Hepatocyte (in vitro differentiated cells): ENCODE measurements at regions not wholly inside any gene's neighbourhood (a gene's known extent, or its start where the extent isn't known, plus 50 kb on each side); places are given as distances from the start of the nearest gene placed in this dataset.

Experiments used
- DNase-seq: peaks from one replicate; pipeline ENCODE4 v3.0.0-alpha.2; 2016; ENCODE audit warnings: low spot score
- H2AFZ ChIP-seq: fragments of 200-600 bp; sonication (generic); 2 replicates; pipeline ENCODE4 v1.6.0; 2016; ENCODE audit warnings: antibody characterized with exemption, mild to moderate bottlenecking
- H3K27ac ChIP-seq: fragments of 200-600 bp; sonication (generic); 2 replicates; pipeline ENCODE4 v1.5.1; 2016; ENCODE audit warnings: mild to moderate bottlenecking
- H3K27me3 ChIP-seq: fragments of 200-600 bp; sonication (generic); 2 replicates; pipeline ENCODE4 v1.6.1; 2016
- H3K36me3 ChIP-seq: fragments of 200-600 bp; sonication (generic); replicated peaks from 2 replicates; pipeline ENCODE4 v1.5.1; 2016; ENCODE audit warnings: low read depth; ENCODE audit not compliant: insufficient read depth
- H3K4me1 ChIP-seq: fragments of 200-600 bp; sonication (generic); 2 replicates; pipeline ENCODE4 v1.5.1; 2016; ENCODE audit warnings: mild to moderate bottlenecking, moderate library complexity; ENCODE audit not compliant: insufficient read depth
- H3K4me2 ChIP-seq: fragments of 200-600 bp; sonication (generic); 2 replicates; pipeline ENCODE4 v1.6.0; 2016
- H3K4me3 ChIP-seq: fragments of 200-600 bp; sonication (generic); 2 replicates; pipeline ENCODE4 v1.5.1; 2016; ENCODE audit warnings: mild to moderate bottlenecking
- H3K79me2 ChIP-seq: fragments of 200-600 bp; sonication (generic); 2 replicates; pipeline ENCODE4 v1.6.0; 2017; ENCODE audit warnings: mild to moderate bottlenecking
- H3K9me2 ChIP-seq: fragments of 200-600 bp; sonication (generic); replicated peaks from 2 replicates; pipeline ENCODE4 v1.6.0; 2017; ENCODE audit warnings: mild to moderate bottlenecking; ENCODE audit not compliant: insufficient read depth
- H3K9me3 ChIP-seq: fragments of 200-600 bp; sonication (generic); 2 replicates; pipeline ENCODE4 v1.5.1; 2016; ENCODE audit warnings: low read depth, mild to moderate bottlenecking
- H4K20me1 ChIP-seq: fragments of 200-600 bp; sonication (generic); 2 replicates; pipeline ENCODE4 v1.6.0; 2016; ENCODE audit warnings: mild to moderate bottlenecking; ENCODE audit not compliant: insufficient read depth, poor library complexity, severe bottlenecking
- CTCF ChIP-seq: fragments of 200-600 bp; sonication (generic); IDR thresholded peaks from 2 replicates; pipeline ENCODE4 v1.5.1; 2016; ENCODE audit warnings: antibody characterized with exemption, mild to moderate bottlenecking; ENCODE audit not compliant: poor library complexity
- EZH2 ChIP-seq: fragments of 200-600 bp; sonication (generic); IDR thresholded peaks from 2 replicates; pipeline ENCODE4 v1.6.1; 2016; ENCODE audit warnings: antibody characterized with exemption, mild to moderate bottlenecking, borderline replicate concordance
- EZH2phosphoT487 ChIP-seq: fragments of 200-600 bp; sonication (generic); IDR thresholded peaks from one replicate; pipeline ENCODE4 v1.6.1; 2018; ENCODE audit warnings: antibody characterized with exemption, mild to moderate bottlenecking, low read depth, moderate library complexity; ENCODE audit not compliant: unreplicated experiment, severe bottlenecking
- WGBS: methylation state at CpG from one replicate; pipeline ENCODE4 v1.1.6; 2016; ENCODE audit warnings: low lambda C conversion rate; ENCODE audit errors: missing lambda C conversion rate; 5-methylcytosine and 5-hydroxymethylcytosine counted together

- TF ChIP-seq EZH2phosphoT487 (no peak), CTCF (no peak), EZH2 (no peak)
- Histone ChIP-seq H3K79me2 (no peaks in the 10 kb centered on the region), H2AFZ (no peak overlapping the region), H3K27me3 (no peaks in the 10 kb centered on the region), H3K9me2 (no peaks in the 10 kb centered on the region), H3K4me2 (no peak overlapping the region), H3K4me1 (no peaks in the 10 kb centered on the region), H3K36me3 (no peaks in the 10 kb centered on the region), H4K20me1 (no peaks in the 10 kb centered on the region), H3K27ac (no peak overlapping the region), H3K9me3 (no peaks in the 10 kb centered on the region), H3K4me3 (no peak overlapping the region)
- no peak for DNase-seq
- WGBS: 81% methylated on average over 4 of the region's 4 CpGs
These were observed 171.5 kb downstream of the AXIN2 start for GRCh38 chr17:65389949-65390348.

GRCh38 chr17:65389426-65389825, 172.0 kb downstream of the AXIN2 start:
- no peak for DNase-seq
- Histone ChIP-seq H3K79me2 (no peaks in the 10 kb centered on the region), H3K9me2 (no peaks in the 10 kb centered on the region), H3K4me1 (no peaks in the 10 kb centered on the region), H3K27ac (no peak overlapping the region), H3K36me3 (no peaks in the 10 kb centered on the region), H3K27me3 (no peaks in the 10 kb centered on the region), H2AFZ (no peak overlapping the region), H3K4me2 (no peak overlapping the region), H3K4me3 (no peak overlapping the region), H3K9me3 (no peaks in the 10 kb centered on the region), H4K20me1 (no peaks in the 10 kb centered on the region)
- TF ChIP-seq EZH2phosphoT487: no peak
- TF ChIP-seq EZH2: no peak
- no peak for TF ChIP-seq CTCF
- 96% methylated on average over 1 of the region's 1 CpG for WGBS

- Histone ChIP-seq H3K9me2 (no peaks in the 10 kb centered on the region), H3K27me3 (no peaks in the 10 kb centered on the region), H2AFZ (no peak overlapping the region), H4K20me1 (no peaks in the 10 kb centered on the region), H3K9me3 (no peaks in the 10 kb centered on the region), H3K4me1 (no peaks in the 10 kb centered on the region), H3K36me3 (no peaks in the 10 kb centered on the region), H3K27ac (no peak overlapping the region), H3K79me2 (no peaks in the 10 kb centered on the region), H3K4me3 (no peak overlapping the region), H3K4me2 (no peak overlapping the region)
- 47% methylated on average over 1 of the region's 1 CpG for WGBS
- no peak for TF ChIP-seq EZH2phosphoT487
- no peak for TF ChIP-seq CTCF
- no peak for TF ChIP-seq EZH2
- DNase-seq: no peak
These were observed 172.5 kb downstream of the AXIN2 start for GRCh38 chr17:65388911-65389310.

GRCh38 chr17:65387322-65387721, 174.1 kb downstream of the AXIN2 start:
- H3K36me3 ChIP-seq: no peaks in the 10 kb centered on the region
- 93% methylated on average over 5 of the region's 5 CpGs for WGBS
- H4K20me1 ChIP-seq: no peaks in the 10 kb centered on the region
- H3K4me3 ChIP-seq: no peak overlapping the region
- DNase-seq: no peak
- H3K27me3 ChIP-seq: no peaks in the 10 kb centered on the region
- H2AFZ ChIP-seq: no peak overlapping the region
- no peak for TF ChIP-seq CTCF
- TF ChIP-seq EZH2phosphoT487: no peak
- no peak for TF ChIP-seq EZH2
- no peaks in the 10 kb centered on the region for H3K9me3 ChIP-seq
- no peaks in the 10 kb centered on the region for H3K9me2 ChIP-seq
- H3K4me1 ChIP-seq: no peaks in the 10 kb centered on the region
- H3K4me2 ChIP-seq: no peak overlapping the region
- no peaks in the 10 kb centered on the region for H3K79me2 ChIP-seq
- H3K27ac ChIP-seq: no peak overlapping the region
